HK-2 (cell line): ENCODE measurements at regions not wholly inside any gene's neighbourhood (a gene's known extent, or its start where the extent isn't known, plus 50 kb on each side); places are given as distances from the start of the nearest gene placed in this dataset.

Experiments used
- DNase-seq: peaks from one replicate; pipeline ENCODE4 v3.0.0-alpha.2; 2018; ENCODE audit not compliant: unreplicated experiment

DNA sequence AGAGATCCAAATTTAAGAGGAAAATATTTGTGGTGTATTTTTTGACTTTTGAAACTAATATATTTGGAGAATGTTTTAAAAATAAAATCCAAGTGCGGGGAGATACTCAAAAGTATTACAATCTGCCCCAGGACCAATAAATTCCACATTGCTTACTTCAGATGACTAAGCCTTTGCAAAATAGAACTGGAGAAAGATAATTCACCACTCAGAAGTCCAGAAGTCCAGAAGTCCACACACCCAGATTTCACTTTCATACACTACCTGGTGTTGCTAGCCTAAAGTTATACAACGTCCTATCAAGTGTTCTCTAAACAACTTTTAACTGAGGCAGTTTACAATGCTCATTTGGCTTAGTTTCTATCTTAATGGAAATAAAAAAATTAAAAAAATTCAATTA is 487.0 kb upstream of the SEMA3D start:
- no peak for DNase-seq

GRCh38 chr7:85669225-85669624 is 482.4 kb upstream of the SEMA3D start:
- DNase-seq = no peak

DNA sequence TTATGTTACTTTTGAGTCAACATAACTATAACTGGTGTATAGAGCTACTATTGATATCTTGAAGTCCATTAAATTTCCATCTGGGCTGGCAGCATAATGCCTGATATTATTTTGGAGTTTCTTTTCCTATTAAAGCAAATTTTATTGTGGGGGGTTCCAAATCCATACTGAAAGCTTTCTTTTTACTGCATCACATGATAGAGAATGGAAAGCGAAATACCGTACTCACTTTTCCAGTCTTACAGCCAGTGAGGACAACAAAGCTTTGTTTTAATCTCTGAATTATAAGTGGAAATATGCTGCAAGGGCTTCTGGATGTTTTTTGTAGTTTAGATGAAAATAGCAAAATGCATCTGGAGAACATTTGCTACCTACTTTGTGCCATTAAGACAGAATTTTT is 477.5 kb upstream of the SEMA3D start:
- DNase-seq = no peak

- DNase-seq = no peak
These were observed 472.5 kb upstream of the SEMA3D start for GRCh38 chr7:85659364-85659763.

- no peak for DNase-seq
These were observed 468.4 kb upstream of the SEMA3D start for GRCh38 chr7:85655252-85655651.

DNA sequence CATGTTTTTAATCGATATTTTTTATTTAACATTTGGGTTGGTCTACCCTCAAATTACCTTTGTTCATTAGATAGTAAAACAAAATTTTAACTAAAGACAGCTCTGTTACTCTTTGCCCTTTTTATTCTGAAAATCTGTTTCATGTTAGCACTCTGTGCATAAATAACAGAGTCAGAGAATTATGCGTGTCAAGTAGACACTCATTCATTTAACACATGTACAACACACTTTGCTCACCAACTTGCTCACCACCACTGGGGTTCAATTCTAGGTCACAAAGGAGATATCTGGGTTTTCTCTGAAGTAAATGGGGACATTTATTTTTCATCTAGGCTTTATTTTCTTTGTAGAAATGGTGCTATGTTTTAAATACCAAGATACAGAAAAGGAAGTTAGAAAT is 457.4 kb upstream of the SEMA3D start:
- DNase-seq = no peak

- DNase-seq = no peak
These were observed 454.5 kb upstream of the SEMA3D start for GRCh38 chr7:85641331-85641730.

DNA sequence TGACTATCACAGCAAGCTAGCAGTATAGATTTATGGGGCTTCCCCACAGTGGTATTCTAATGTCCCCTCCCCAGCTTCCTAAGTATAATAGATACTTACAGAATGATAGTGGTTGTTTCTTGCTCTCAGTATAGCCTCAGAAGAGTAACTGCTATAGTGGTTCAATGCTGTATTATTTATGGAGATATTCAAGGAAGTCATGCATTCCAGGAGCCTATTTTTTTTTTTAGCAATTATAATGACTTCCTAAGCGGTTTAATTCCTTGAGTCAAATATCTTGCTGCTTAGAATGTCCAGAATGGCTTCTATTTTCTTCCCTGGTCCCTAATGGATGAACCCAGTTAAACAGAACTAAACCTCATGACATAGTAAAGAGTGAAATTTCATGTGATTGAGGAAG is 451.5 kb upstream of the SEMA3D start:
- DNase-seq = no peak

DNA sequence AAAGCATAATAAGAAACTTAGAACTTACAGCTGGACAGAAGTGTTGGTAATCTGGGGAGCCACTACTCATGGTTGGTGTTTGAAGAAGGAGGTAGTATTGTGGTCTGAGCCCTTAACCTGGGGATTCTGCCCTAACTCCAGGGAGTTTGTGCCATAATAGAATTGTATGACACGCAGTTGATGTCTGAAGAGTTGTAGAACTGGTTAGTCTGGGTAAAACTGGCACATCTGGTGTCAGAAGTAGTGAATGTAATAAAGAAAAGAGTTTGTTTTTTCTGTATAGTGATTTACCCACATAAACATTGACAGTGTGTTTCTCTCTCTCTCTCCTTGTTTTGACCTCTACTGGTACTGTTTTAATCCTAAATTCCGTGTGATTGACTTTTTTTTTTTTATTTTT is 448.1 kb upstream of the SEMA3D start:
- no peak for DNase-seq

GRCh38 chr7:85630904-85631600 is 444.2 kb upstream of the SEMA3D start:
- no peak for DNase-seq

DNA sequence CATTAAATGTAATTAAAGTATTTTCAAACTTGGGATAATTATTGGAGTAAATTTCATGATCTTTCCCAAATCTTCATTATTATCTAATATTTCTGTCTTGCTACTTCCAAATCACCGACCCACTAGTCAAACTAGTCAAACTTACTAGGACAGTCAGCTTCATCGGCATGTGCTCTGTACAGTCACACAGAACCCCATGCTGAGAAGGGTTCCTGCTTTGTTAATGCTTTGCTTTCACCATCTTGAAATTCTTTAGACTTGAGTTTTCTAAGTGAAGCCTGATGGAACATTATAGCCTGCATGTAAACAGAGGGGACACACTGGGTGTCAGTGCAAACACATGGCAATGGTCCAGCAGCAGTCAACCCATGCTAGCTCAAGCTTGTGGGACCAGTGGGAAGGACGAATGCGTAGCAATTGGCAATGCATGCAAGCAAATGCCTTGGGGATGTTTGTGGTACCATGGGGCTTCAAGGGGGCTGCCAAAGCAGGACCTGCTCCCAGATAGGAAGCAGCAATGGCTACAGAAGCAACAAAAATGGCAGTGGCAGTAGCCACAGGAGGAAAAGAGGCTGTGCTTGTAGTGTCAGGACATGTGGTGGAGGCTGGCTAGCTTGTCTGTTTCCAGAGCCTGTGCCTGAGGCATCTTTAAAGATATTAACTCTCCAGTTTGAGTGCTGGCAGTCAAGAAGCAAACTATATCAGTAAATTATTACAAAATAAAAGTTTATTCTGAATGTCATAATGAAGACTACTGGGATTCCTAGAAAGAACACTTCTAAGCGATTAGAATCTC is 441.1 kb upstream of the SEMA3D start:
- no peak for DNase-seq

DNA sequence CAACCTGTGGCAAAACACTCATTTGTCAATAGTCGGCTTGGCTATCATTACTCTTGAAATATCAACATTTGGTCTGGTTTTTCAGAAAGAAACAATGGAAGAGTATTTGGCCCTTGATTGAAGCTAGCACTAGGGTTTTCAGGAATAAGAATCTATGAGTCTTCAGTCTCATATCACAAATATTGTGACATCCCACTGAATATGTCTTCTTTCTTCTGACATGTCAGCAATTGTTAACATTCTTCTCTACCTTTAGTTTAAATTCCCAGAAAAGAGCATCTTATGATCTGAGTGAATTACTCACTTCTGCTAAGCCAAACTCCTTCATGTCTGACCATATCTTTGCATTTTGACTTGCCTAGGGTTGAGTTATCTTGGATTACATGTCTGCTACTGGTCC is 435.2 kb upstream of the SEMA3D start:
- DNase-seq = no peak

DNA sequence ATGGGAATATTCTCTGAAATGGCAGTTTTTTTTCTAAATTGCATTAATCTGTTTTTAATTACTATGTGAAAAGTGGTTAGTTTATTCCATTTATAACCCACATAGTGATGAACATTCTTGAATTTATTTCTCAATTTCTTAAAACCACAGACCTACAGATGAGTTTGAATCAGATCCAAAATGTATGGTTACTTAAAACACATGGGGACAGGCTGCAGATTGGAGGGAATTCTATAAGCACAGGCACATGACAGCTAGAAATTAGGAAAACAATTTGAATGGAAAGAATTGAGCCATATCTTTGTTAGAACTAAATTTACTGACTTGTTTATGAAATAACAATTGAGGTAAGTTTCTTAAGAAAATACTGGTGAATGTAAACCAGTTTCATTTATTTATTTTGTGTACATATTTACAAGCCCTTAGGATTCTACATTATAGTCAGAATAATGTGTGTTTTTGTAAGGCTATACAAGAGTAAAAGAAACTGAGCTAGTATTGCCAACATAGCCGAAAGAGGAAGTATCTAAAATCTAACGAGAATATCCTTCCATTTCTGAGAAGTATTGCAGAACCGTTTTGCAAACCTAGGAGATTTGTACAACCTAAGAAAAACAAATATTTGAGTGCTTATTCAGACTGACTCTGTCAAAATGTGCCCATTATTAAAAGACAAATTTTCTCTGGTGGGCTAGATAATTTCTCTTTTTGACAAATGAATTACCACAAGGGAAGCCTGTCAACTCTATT is 434.3 kb upstream of the SEMA3D start:
- no peak for DNase-seq

- no peak for DNase-seq
These were observed 432.4 kb upstream of the SEMA3D start for GRCh38 chr7:85619236-85619635.

- DNase-seq = no peak
These were observed 427.8 kb upstream of the SEMA3D start for GRCh38 chr7:85614684-85615083.

DNA sequence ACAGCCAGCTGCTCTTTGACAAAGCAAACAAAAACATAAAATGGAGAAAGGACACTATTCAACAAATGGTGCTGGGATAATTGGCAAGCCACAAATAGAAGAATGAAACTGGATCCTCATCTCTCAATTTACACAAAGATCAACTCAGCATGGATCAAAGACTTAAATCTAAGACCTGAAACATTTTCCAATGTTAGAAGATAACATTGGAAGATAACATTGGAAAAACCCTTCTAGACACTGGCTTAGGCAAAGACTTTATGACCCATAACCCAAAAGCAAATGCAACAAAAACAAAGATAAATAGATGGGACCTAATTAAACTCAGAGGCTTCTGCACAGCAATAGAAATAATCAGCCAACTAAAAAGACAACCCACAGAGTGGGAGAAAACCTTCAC is 425.7 kb upstream of the SEMA3D start:
- no peak for DNase-seq

DNA sequence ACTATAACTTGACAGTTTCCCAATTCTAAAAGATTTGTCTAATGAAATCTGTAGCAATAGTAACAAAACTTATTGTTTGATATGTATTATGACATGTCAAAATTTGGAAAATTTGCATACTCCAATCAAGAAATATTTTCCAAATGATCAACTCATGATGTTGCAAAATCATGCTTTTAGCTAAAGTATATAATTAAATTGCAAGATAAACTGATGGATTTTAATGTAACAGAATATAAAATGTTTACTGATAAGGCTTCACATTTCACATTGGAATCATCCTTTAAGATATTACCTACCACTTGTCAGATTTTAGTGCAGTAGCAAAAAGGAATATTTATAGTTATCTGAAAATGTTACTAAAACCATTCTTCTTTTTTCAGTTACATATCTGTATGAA is 421.9 kb upstream of the SEMA3D start:
- DNase-seq = no peak

DNA sequence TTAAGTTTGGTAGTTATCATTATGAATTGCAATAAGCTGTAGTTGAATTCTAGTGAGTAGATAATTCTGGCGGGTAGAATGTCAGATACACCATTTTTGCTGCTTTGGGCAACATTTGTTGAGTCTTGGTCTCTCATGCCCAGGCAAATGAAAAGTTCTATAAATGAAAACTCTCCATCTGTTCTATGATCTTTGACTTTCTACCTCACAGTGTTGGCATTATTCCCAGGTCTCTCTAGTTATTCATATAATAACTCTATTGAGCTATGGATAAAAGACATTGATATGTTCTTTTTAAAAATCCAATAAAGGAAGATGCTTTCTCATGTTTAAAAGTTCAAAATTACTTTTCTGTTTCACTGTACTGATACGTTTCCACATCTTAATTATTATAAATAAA is 415.3 kb upstream of the SEMA3D start:
- DNase-seq = no peak

GRCh38 chr7:85600395-85600794 is 413.5 kb upstream of the SEMA3D start:
- DNase-seq = no peak

- no peak for DNase-seq
These were observed 410.0 kb upstream of the SEMA3D start for GRCh38 chr7:85596827-85597226.

DNA sequence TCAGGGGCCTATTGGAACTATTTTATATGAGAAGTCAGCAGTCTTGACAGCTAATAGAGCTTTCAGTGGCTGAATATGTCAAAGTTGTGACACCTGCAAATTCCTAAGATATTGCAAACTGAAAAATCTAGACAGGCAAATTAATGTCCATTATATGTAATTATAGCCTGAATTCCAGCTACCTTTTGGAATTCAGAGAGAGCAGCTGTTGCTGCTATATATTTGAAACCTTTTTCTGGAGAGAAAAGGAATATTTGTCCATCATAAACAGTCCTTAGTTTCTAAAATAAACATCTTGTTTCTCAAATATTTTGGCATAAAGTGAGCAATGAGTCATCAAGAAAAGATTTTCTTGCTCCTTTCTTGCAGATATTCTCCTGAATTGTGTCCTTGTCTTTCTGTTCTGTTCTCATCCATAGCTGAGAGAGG is 408.9 kb upstream of the SEMA3D start:
- no peak for DNase-seq

DNA sequence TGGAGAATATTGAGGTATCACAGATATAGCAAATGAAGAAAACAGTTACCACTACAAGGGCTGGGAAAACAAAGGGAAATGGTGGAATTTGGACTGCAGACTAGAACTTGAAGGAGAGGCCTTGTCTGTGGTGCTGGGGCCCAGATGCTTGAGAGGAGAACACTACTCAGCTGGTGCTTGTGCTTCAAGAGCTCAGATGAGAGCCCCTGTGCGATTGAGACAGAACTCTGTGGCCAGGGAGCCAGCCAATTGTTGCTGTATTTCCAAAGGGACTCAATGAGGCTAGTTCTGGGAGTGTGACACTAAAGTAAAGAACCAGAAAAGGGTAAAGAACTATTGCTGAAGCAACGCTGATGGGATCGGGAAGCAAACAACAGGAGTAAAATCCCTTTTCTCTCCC is 406.5 kb upstream of the SEMA3D start:
- DNase-seq = no peak

- no peak for DNase-seq
These were observed 400.9 kb upstream of the SEMA3D start for GRCh38 chr7:85587785-85588184.
